Choroid plexus epithelial cell (primary cell): ENCODE measurements at regions not wholly inside any gene's neighbourhood (a gene's known extent, or its start where the extent isn't known, plus 50 kb on each side); places are given as distances from the start of the nearest gene placed in this dataset.

Experiments used
- DNase-seq: peaks from one replicate; pipeline ENCODE4 v3.0.0-alpha.2; 2010; ENCODE audit warnings: low read depth
- H3K4me3 ChIP-seq: 2 replicates; pipeline ENCODE4 v1.5.1; 2011; ENCODE audit warnings: low read depth, mild to moderate bottlenecking, control low read depth, low read length, moderate library complexity
- CTCF ChIP-seq: conservative IDR thresholded peaks from 2 replicates; pipeline ENCODE4 v1.5.1; 2011; ENCODE audit warnings: low read depth, mild to moderate bottlenecking, control low read depth, inconsistent platforms, low read length, moderate library complexity

GRCh38 chr5:164181604-164182003 is 676.2 kb downstream of the MAT2B start:
- DNase-seq = no peak
- H3K4me3 ChIP-seq = no peak overlapping the region
- no peak for TF ChIP-seq CTCF

DNA sequence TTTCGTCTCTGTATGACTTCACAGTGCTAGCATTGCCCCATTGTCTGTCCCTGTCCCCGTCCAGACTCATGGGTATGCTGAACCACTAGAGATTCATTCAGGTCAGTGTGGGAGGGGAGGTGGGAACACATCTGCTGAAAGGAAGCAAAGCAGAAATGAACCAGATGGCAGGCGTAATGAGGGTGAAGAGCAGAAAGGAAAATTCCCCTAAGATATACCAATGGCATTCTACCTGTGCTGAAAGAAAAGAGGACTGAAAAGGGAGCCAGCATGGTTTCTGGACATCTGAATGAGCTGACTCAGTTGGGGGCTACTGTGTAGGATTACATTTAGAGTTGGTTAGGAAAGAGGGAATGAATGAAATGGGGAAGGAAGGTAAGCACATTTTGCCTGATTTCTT is 678.7 kb downstream of the MAT2B start:
- H3K4me3 ChIP-seq = no peak overlapping the region
- no peak for TF ChIP-seq CTCF
- no peak for DNase-seq

GRCh38 chr5:164185000-164185399 is 679.6 kb downstream of the MAT2B start:
- TF ChIP-seq CTCF = no peak

DNA sequence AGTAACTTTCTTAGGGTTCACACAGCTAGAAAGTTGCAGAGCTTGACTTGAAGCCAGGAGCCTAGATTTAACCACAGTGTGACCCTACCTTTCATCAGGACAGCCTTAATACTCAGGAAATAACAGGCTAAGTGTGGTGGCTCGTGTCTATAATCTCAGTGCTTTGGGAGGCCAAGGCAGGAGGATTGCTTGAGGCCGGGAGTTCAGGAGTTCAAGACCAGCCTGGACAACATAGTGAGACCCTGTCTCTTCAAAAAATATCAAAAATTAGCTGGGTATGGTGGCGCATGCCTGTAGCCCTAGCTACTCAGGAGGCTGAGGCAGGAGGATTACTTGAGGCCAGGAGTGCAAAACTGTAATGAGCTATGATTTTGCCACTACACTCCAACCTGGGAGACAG is 681.1 kb downstream of the MAT2B start:
- DNase-seq = no peak
- H3K4me3 ChIP-seq = no peak overlapping the region
- no peak for TF ChIP-seq CTCF

More at GRCh38 chr5:164185000-164185399, 679.6 kb downstream of the MAT2B start:
- DNase-seq = no peak
- no peak overlapping the region for H3K4me3 ChIP-seq

DNA sequence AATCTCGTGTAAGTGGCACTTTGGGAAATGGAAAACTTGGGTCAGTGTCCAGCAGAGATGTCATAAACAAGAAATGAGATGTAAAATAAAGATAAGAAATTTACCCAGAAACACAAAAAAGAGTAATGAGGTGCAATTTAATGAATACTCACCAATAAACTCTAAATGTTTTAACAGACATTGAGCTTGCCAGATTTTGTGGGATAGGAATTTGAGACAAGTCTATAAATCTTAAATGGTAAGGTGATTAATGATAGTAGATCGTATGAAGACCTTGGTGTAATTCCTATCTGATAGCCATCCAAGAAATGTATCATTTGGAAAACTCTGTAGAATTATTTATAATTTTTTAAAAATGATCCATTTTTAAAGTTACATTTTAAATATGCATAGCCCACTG is 682.4 kb downstream of the MAT2B start:
- no peak overlapping the region for H3K4me3 ChIP-seq
- DNase-seq = no peak
- TF ChIP-seq CTCF = no peak

DNA sequence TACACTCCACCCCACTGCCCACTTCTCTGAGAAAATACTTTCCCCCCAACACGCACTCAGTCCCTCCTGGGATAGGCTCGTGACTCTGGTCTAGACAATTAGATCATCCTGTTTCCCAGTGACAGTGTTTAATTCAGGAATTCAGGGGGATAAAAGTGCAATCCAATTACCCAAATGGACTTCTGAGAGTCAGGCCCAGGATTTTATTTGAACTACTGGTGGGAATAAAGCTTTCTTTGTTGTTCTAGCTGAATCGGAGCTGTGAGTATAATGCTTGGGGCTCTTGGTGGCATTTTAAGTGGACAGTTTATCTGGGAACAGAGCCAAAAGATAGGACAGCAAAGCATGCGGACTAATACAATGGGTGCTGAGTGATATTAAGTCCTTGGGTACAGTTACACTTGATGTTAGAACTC is 683.3 kb downstream of the MAT2B start:
- TF ChIP-seq CTCF = no peak
- DNase-seq = no peak
- no peak overlapping the region for H3K4me3 ChIP-seq

- no peak overlapping the region for H3K4me3 ChIP-seq
- DNase-seq = peak; percentile 61
- no peak for TF ChIP-seq CTCF
These were observed 685.8 kb downstream of the MAT2B start for GRCh38 chr5:164191240-164191639.
